Osteoblast (primary cell): ENCODE measurements at regions not wholly inside any gene's neighbourhood (a gene's known extent, or its start where the extent isn't known, plus 50 kb on each side); places are given as distances from the start of the nearest gene placed in this dataset.
"Not testable (repeated sequence)": the region's sequence is repeated elsewhere in the genome, so short reads cannot be mapped to it uniquely, and the experiment has no call there.

Source experiments
- DNase-seq: peaks from one replicate; pipeline ENCODE4 v3.0.0; 2011; ENCODE audit warnings: low spot score, mixed read lengths; ENCODE audit not compliant: insufficient read length; ENCODE audit errors: missing footprints
- H2AFZ ChIP-seq: 2 replicates; pipeline ENCODE4 v1.6.0; 2011; ENCODE audit warnings: mild to moderate bottlenecking, low read length
- H3K27ac ChIP-seq: 2 replicates; pipeline ENCODE4 v1.5.1; 2011; ENCODE audit warnings: mild to moderate bottlenecking, low read depth, low read length, moderate library complexity
- H3K27me3 ChIP-seq: 2 replicates; pipeline ENCODE4 v1.6.0; 2012; ENCODE audit warnings: mild to moderate bottlenecking, control low read depth, inconsistent platforms, low read length, moderate library complexity; ENCODE audit not compliant: insufficient read depth
- H3K36me3 ChIP-seq: 2 replicates; pipeline ENCODE4 v1.5.1; 2011; ENCODE audit warnings: mild to moderate bottlenecking, low read length, control low read depth, moderate library complexity; ENCODE audit not compliant: insufficient read depth
- H3K4me1 ChIP-seq: 2 replicates; pipeline ENCODE4 v1.5.1; 2011; ENCODE audit warnings: mild to moderate bottlenecking, low read length, control low read depth, moderate library complexity; ENCODE audit not compliant: insufficient read depth
- H3K4me2 ChIP-seq: 2 replicates; pipeline ENCODE4 v1.6.0; 2011; ENCODE audit warnings: mild to moderate bottlenecking, low read length; ENCODE audit not compliant: insufficient read depth
- H3K4me3 ChIP-seq: fragments of 200-600 bp; sonication (generic); 3 replicates; pipeline ENCODE4 v1.5.1; 2012; ENCODE audit warnings: mild to moderate bottlenecking, low read length, inconsistent platforms; ENCODE audit not compliant: insufficient read depth
- H3K79me2 ChIP-seq: 2 replicates; pipeline ENCODE4 v1.6.0; 2012; ENCODE audit warnings: mild to moderate bottlenecking, low read length, control low read depth, inconsistent platforms; ENCODE audit not compliant: insufficient read depth
- H3K9me3 ChIP-seq: 2 replicates; pipeline ENCODE4 v1.5.1; 2011; ENCODE audit warnings: low read depth, low read length, control low read depth
- H4K20me1 ChIP-seq: 2 replicates; pipeline ENCODE4 v1.6.0; 2012; ENCODE audit warnings: mild to moderate bottlenecking, low read length, control low read depth; ENCODE audit not compliant: insufficient read depth
- CTCF ChIP-seq: IDR thresholded peaks from 2 replicates; pipeline ENCODE4 v1.5.1; 2011; ENCODE audit warnings: mild to moderate bottlenecking, low read depth, low read length, moderate library complexity; ENCODE audit errors: extremely low read depth

GRCh38 chr20:19918965-19919329, 98.2 kb upstream of the NAA20 start:
- Histone ChIP-seq H3K9me3 (no peaks in the 10 kb centered on the region), H3K79me2 (no peaks in the 10 kb centered on the region), H4K20me1 (peaks cover 2% of the 10 kb centered on the region), H3K4me3 (no peak overlapping the region), H3K36me3 (no peaks in the 10 kb centered on the region), H3K27me3 (no peaks in the 10 kb centered on the region), H3K4me2 (no peak overlapping the region), H3K4me1 (peaks cover 10% of the 10 kb centered on the region), H2AFZ (no peak overlapping the region), H3K27ac (no peak overlapping the region)
- no peak for DNase-seq
- no peak for TF ChIP-seq CTCF

GRCh38 chr20:19920381-19921138, 96.6 kb upstream of the NAA20 start:
- H3K4me2 ChIP-seq, result no peak overlapping the region
- no peak for TF ChIP-seq CTCF
- H4K20me1 ChIP-seq, result peaks cover 2% of the 10 kb centered on the region
- H2AFZ ChIP-seq, result no peak overlapping the region
- no peaks in the 10 kb centered on the region for H3K27me3 ChIP-seq
- no peaks in the 10 kb centered on the region for H3K9me3 ChIP-seq
- no peak for DNase-seq
- H3K4me3 ChIP-seq, result no peak overlapping the region
- peaks cover 1% of the 10 kb centered on the region for H3K4me1 ChIP-seq
- no peak overlapping the region for H3K27ac ChIP-seq
- no peaks in the 10 kb centered on the region for H3K36me3 ChIP-seq
- no peaks in the 10 kb centered on the region for H3K79me2 ChIP-seq

- peaks cover 2% of the 10 kb centered on the region for H4K20me1 ChIP-seq
- no peak overlapping the region for H3K4me3 ChIP-seq
- no peak overlapping the region for H3K27ac ChIP-seq
- H3K79me2 ChIP-seq, result no peaks in the 10 kb centered on the region
- H2AFZ ChIP-seq, result no peak overlapping the region
- no peak overlapping the region for H3K4me2 ChIP-seq
- no peak for DNase-seq
- H3K27me3 ChIP-seq, result no peaks in the 10 kb centered on the region
- H3K9me3 ChIP-seq, result no peaks in the 10 kb centered on the region
- H3K4me1 ChIP-seq, result no peaks in the 10 kb centered on the region
- no peak for TF ChIP-seq CTCF
- no peaks in the 10 kb centered on the region for H3K36me3 ChIP-seq
Measured at GRCh38 chr20:19921284-19921793, 95.8 kb upstream of the NAA20 start.

GRCh38 chr20:19921829-19922228, 95.3 kb upstream of the NAA20 start:
- H3K4me3 ChIP-seq, DNase-seq, H3K4me2 ChIP-seq: not testable (repeated sequence)

More at GRCh38 chr20:19921829-19922228, 95.3 kb upstream of the NAA20 start:
- H3K36me3 ChIP-seq, H3K79me2 ChIP-seq, H4K20me1 ChIP-seq, H3K9me3 ChIP-seq, H2AFZ ChIP-seq, H3K27ac ChIP-seq, H3K27me3 ChIP-seq, H3K4me1 ChIP-seq: not testable (repeated sequence)
